ENCODE measurements at regions not wholly inside any gene's neighbourhood (a gene's known extent, or its start where the extent isn't known, plus 50 kb on each side); places are given as distances from the start of the nearest gene placed in this dataset.

DNA sequence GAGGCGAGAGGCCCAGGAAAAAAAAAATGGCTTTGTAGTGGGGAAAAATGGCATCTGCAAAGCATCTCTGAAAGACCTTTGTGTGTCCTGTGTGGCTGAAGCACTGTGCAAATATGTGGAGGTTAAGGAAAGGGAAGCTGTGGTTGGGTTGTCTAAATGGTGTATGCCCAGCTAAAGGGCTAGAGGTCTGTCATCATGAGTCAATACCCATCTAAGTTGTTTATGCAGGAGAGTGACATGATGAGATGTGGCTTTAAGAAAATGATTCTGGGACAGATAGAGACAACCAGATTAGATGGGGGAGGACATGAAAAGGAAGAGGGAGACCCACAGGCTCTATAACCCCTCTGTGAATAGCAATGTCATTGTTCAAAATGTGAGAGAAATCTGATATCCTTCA lies 280.7 kb downstream of the MFSD1 start (continued):
- TF ChIP-seq, protein P1, sequence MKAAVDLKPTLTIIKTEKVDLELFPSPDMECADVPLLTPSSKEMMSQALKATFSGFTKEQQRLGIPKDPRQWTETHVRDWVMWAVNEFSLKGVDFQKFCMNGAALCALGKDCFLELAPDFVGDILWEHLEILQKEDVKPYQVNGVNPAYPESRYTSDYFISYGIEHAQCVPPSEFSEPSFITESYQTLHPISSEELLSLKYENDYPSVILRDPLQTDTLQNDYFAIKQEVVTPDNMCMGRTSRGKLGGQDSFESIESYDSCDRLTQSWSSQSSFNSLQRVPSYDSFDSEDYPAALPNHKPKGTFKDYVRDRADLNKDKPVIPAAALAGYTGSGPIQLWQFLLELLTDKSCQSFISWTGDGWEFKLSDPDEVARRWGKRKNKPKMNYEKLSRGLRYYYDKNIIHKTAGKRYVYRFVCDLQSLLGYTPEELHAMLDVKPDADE (IDR thresholded peaks at IDR 0.05), result no peak
- TF ChIP-seq NANOG (IDR thresholded peaks at IDR 0.05; ENCODE audit: borderline replicate concordance), result no peak
- TF ChIP-seq ZNF331 (CRISPR knock-in tag; IDR thresholded peaks at IDR 0.05; ENCODE audit: low read depth), result no peak
- TF ChIP-seq ZNF114 (CRISPR knock-in tag; IDR thresholded peaks at IDR 0.05), result no peak
- no peak for TF ChIP-seq CTCF (conservative IDR thresholded peaks at IDR 0.05; ENCODE audit: low read depth in 2 of 2)
- no peak for TF ChIP-seq STAT1 (IDR thresholded peaks at IDR 0.05; ENCODE audit: unreplicated experiment)
- TF ChIP-seq REST (IDR thresholded peaks at IDR 0.05; ENCODE audit: unreplicated experiment), result no peak
- no peak for TF ChIP-seq POLR2AphosphoS5 (IDR thresholded peaks at IDR 0.05; ENCODE audit: low read depth)
- TF ChIP-seq CREB1 (CRISPR knock-in tag; IDR thresholded peaks at IDR 0.05; ENCODE audit: low read depth), result no peak
- no peak for TF ChIP-seq JUNB (IDR thresholded peaks at IDR 0.05; ENCODE audit: unreplicated experiment)
- no peak for TF ChIP-seq EZH2phosphoT487 (IDR thresholded peaks at IDR 0.05; ENCODE audit: unreplicated experiment)

DNA sequence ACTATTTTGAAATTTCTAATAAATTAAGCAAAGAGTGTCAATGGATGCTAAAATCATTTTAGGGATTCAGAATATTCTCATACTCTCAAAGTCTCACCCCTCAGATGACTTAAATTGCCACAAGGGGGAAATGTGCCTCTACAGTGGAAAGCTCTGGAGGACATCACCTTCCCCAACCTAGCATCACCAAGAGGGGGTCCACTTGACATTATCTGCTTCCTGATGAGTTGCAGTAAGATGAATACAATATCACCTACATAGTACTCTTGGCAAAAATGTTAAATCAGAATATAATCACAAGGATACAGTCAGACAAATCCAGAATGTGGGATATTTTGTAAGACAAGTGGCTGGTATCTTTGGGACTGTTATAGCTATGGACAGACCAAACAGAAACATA lies 290.1 kb downstream of the MFSD1 start:
- H3K4me1 ChIP-seq (ENCODE audit: insufficient read depth), result no peaks in the 10 kb centered on the region
- H3K27ac ChIP-seq (ENCODE audit: low read depth), result no peak overlapping the region
- no peaks in the 10 kb centered on the region for H3K27me3 ChIP-seq (ENCODE audit: insufficient read depth)
- H3K4me2 ChIP-seq, result no peak overlapping the region
- H3K36me3 ChIP-seq (ENCODE audit: insufficient read depth), result no peaks in the 10 kb centered on the region
- Mint-ChIP-seq H3K27me3 (ENCODE audit: insufficient read depth, low read depth, poor library complexity) (peaks cover 2% of the 10 kb centered on the region), H3K36me3 (ENCODE audit: low read depth) (no peaks in the 10 kb centered on the region), H3K9me3 (no peaks in the 10 kb centered on the region), H3K4me3 (no peak overlapping the region), H3K27ac (no peak overlapping the region), H3K4me1 (no peaks in the 10 kb centered on the region)
- H3F3A ChIP-seq (replicated peaks; ENCODE audit: low read depth), result no peaks in the 10 kb centered on the region
- H3K9me2 ChIP-seq (ENCODE audit: insufficient read depth), result no peaks in the 10 kb centered on the region
- no peak for DNase-seq (ENCODE audit: low spot score)
- no peak overlapping the region for H2AFZ ChIP-seq
- TF ChIP-seq REST (IDR thresholded peaks at IDR 0.05; ENCODE audit: unreplicated experiment) (no peak), CTCF (conservative IDR thresholded peaks at IDR 0.05; ENCODE audit: low read depth in 2 of 2) (peak; percentile 9 to 37; a peak in 2 of 4 replicates)
- H3K4me3 ChIP-seq, result no peak overlapping the region
- H4K20me1 ChIP-seq (replicated peaks; ENCODE audit: insufficient read depth), result no peaks in the 10 kb centered on the region
- no peaks in the 10 kb centered on the region for H3K79me2 ChIP-seq (replicated peaks; ENCODE audit: insufficient read depth)
- no peak for ATAC-seq
